Coronary artery (tissue), 2 donors: ENCODE measurements at regions not wholly inside any gene's neighbourhood (a gene's known extent, or its start where the extent isn't known, plus 50 kb on each side); places are given as distances from the start of the nearest gene placed in this dataset.
"Not testable (repeated sequence)": the region's sequence is repeated elsewhere in the genome, so short reads cannot be mapped to it uniquely, and the experiment has no call there.

ENCODE experiments used
- DNase-seq: peaks from one replicate; pipeline ENCODE4 v3.0.0-alpha.2; 2017; ENCODE audit warnings: low spot score
- H3K27ac ChIP-seq, 2 donors: fragments of 200-600 bp; sonication (generic); one replicate each; pipeline ENCODE4 v1.5.1; 2016 to 2019
- H3K4me3 ChIP-seq: fragments of 200-600 bp; sonication (generic); 2 replicates; pipeline ENCODE4 v1.5.1; 2016; ENCODE audit warnings: mild to moderate bottlenecking, moderate library complexity
- TF ChIP-seq, protein P1 (sequence below): fragments of 200-600 bp; sonication (generic); IDR thresholded peaks from one replicate; pipeline ENCODE4 v1.5.1; 2019; ENCODE audit warnings: antibody characterized with exemption

GRCh38 chr14:40697231-40697630 is 909.4 kb upstream of the LRFN5 start:
- no peak for DNase-seq
- H3K4me3 ChIP-seq = no peak overlapping the region
- H3K27ac ChIP-seq = no peak overlapping the region
- TF ChIP-seq, protein P1, sequence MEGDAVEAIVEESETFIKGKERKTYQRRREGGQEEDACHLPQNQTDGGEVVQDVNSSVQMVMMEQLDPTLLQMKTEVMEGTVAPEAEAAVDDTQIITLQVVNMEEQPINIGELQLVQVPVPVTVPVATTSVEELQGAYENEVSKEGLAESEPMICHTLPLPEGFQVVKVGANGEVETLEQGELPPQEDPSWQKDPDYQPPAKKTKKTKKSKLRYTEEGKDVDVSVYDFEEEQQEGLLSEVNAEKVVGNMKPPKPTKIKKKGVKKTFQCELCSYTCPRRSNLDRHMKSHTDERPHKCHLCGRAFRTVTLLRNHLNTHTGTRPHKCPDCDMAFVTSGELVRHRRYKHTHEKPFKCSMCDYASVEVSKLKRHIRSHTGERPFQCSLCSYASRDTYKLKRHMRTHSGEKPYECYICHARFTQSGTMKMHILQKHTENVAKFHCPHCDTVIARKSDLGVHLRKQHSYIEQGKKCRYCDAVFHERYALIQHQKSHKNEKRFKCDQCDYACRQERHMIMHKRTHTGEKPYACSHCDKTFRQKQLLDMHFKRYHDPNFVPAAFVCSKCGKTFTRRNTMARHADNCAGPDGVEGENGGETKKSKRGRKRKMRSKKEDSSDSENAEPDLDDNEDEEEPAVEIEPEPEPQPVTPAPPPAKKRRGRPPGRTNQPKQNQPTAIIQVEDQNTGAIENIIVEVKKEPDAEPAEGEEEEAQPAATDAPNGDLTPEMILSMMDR = no peak

DNA sequence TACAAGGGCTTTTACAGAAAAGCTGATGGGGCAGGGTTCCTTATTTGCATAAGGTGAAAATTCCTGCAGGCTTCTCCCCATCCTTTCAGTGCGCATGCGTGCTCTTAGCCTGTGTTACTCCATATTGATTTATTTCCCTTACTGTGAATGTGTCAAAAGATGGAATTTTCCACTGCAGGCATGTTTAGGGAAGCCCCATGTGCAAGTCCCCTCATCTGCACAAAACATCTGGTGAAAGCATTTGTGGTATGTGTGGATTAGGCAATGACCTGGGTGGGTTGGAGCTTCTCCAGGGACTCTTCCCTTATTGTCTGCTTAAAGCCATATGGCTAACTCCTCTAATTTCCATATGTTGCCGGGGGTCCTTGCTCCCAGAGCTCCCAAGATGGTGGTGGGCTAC is 912.7 kb upstream of the LRFN5 start:
- TF ChIP-seq, protein P1 = no peak
- H3K4me3 ChIP-seq = no peak overlapping the region
- H3K27ac ChIP-seq = no peak overlapping the region
- DNase-seq = no peak

GRCh38 chr14:40691066-40691465 is 915.6 kb upstream of the LRFN5 start:
- TF ChIP-seq, protein P1 = no peak
- H3K4me3 ChIP-seq = no peak overlapping the region
- DNase-seq = no peak
- H3K27ac ChIP-seq = no peak overlapping the region

GRCh38 chr14:40685764-40686163 is 920.9 kb upstream of the LRFN5 start:
- Histone ChIP-seq H3K27ac (no peak overlapping the region), H3K4me3 (no peak overlapping the region)
- DNase-seq = no peak
- TF ChIP-seq, protein P1 = no peak

DNA sequence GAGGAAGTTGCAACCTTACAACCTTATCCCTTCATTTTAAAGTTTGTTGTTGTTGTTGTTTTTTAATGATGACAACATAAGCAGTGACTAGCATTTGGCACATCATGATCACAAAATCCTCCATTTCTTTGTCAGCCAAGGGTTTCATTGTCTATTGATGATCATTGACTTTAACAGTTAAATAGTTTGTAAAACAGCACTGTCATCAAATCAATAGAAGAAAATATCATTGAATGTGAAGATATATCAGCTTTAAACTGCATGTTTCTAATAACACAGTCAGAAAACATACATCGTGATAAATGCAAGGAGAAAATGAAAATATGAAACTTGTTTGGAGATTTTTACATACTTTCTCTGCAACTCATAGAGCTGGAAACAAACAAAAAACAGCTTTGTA is 922.3 kb upstream of the LRFN5 start:
- TF ChIP-seq, protein P1 = no peak
- Histone ChIP-seq H3K27ac (no peak overlapping the region), H3K4me3 (no peak overlapping the region)
- DNase-seq = no peak

- TF ChIP-seq, protein P1 = no peak
- Histone ChIP-seq H3K4me3 (no peak overlapping the region), H3K27ac (no peak overlapping the region)
- no peak for DNase-seq
These were observed 924.4 kb upstream of the LRFN5 start for GRCh38 chr14:40682131-40682913.

DNA sequence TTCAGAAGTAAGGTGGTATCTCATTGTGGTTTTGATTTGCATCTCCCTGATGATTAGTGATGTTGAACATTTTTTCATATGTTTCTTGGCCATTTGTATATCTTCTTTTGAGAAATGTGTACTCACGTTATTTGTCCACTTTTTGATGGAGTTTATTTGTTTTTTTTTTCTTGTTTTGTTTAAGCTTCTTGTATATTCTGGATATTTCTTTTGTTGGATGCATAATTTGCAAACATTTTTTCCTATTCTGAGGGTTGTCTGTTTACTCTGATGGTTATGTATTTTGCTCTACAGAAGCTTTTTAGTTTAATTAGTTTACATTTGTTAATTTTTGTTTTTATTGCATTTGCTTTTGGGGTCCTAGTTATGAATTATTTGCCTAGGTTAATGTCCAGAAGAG is 927.4 kb upstream of the LRFN5 start:
- no peak overlapping the region for H3K27ac ChIP-seq
- DNase-seq = no peak
- H3K4me3 ChIP-seq = no peak overlapping the region
- TF ChIP-seq, protein P1 = no peak

DNA sequence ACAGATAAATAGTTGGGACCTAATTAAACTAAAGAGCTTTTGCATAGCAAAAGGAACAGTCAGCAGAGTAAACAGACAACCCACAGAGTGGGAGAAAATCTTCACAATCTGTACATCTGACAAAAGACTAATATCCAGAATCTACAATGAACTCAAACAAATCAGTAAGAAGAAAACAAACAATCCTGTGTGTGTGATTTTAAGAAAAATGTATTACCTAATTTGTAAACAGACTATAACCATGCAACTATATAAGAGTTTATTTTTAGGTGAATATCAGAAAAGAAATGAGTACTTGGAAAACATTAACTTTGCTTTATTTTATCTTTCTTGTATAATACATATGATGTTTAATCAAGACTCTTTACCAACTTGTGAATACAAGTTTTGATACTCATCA is 929.5 kb upstream of the LRFN5 start:
- not testable (repeated sequence) for DNase-seq, H3K4me3 ChIP-seq, H3K27ac ChIP-seq
